HG03575 (cell line): ENCODE measurements at regions not wholly inside any gene's neighbourhood (a gene's known extent, or its start where the extent isn't known, plus 50 kb on each side); places are given as distances from the start of the nearest gene placed in this dataset.

Experiments
- ATAC-seq: cut with Tn5 transposase; IDR thresholded peaks from one replicate; pipeline ENCODE4 v1.9.1; 2021; ENCODE audit not compliant: unreplicated experiment, insufficient number of reproducible peaks, low FRiP score; ENCODE audit errors: extremely low read depth

- ATAC-seq, result no peak
Measured at GRCh38 chr10:128471151-128471550, 344.9 kb upstream of the MKI67 start.

GRCh38 chr10:128472196-128472595 is 346.0 kb upstream of the MKI67 start:
- ATAC-seq, result no peak

- ATAC-seq, result no peak
Measured at GRCh38 chr10:128473396-128473795, 347.2 kb upstream of the MKI67 start.

- ATAC-seq, result no peak
Measured at GRCh38 chr10:128473911-128474310, 347.7 kb upstream of the MKI67 start.

GRCh38 chr10:128474571-128474970 is 348.3 kb upstream of the MKI67 start:
- ATAC-seq, result no peak

GRCh38 chr10:128475686-128476367 is 349.6 kb upstream of the MKI67 start:
- no peak for ATAC-seq

- ATAC-seq, result no peak
Measured at GRCh38 chr10:128476368-128476725, 350.1 kb upstream of the MKI67 start.

- no peak for ATAC-seq
Measured at GRCh38 chr10:128476845-128477244, 350.6 kb upstream of the MKI67 start.

GRCh38 chr10:128480601-128481000 is 354.4 kb upstream of the MKI67 start:
- no peak for ATAC-seq

- ATAC-seq, result no peak
Measured at GRCh38 chr10:128481152-128481840, 355.1 kb upstream of the MKI67 start.

- no peak for ATAC-seq
Measured at GRCh38 chr10:128482052-128482451, 355.8 kb upstream of the MKI67 start.

GRCh38 chr10:128483216-128483615 is 357.0 kb upstream of the MKI67 start:
- ATAC-seq, result no peak

- no peak for ATAC-seq
Measured at GRCh38 chr10:128484041-128484440, 357.8 kb upstream of the MKI67 start.

GRCh38 chr10:128485701-128486235 is 359.5 kb upstream of the MKI67 start:
- ATAC-seq, result no peak

GRCh38 chr10:128487517-128487916 is 361.3 kb upstream of the MKI67 start:
- no peak for ATAC-seq

- ATAC-seq, result no peak
Measured at GRCh38 chr10:128489324-128490247, 363.4 kb upstream of the MKI67 start.

GRCh38 chr10:128491686-128492085 is 365.5 kb upstream of the MKI67 start:
- no peak for ATAC-seq

GRCh38 chr10:128493811-128494210 is 367.6 kb upstream of the MKI67 start:
- ATAC-seq, result no peak

GRCh38 chr10:128494665-128495064 is 368.4 kb upstream of the MKI67 start:
- ATAC-seq, result no peak
